ENCODE measurements at regions not wholly inside any gene's neighbourhood (a gene's known extent, or its start where the extent isn't known, plus 50 kb on each side); places are given as distances from the start of the nearest gene placed in this dataset.

DNA sequence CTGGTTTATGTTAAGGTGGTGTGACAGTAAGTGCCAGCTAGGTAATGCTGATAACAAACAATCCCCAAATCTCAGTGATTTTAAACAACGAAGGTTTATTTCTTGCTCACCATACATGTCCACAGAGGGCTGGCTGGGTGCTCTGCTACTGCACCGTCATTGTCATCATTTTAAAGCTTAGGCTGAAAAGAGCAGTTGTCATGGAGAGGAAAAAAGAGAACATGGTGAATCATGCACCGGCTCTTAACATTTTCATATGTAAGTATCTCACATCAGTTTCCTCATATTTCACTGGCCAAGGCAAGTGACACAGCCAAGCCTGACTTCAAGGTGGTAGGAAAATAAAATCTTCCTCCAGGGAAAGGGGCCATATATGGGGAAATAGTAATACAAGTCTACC, 746.9 kb downstream of the SORCS3 start:
- WGBS (ENCODE audit: low lambda C conversion rate, missing lambda C conversion rate): 83% methylated on average over 3 of the region's 3 CpGs

DNA sequence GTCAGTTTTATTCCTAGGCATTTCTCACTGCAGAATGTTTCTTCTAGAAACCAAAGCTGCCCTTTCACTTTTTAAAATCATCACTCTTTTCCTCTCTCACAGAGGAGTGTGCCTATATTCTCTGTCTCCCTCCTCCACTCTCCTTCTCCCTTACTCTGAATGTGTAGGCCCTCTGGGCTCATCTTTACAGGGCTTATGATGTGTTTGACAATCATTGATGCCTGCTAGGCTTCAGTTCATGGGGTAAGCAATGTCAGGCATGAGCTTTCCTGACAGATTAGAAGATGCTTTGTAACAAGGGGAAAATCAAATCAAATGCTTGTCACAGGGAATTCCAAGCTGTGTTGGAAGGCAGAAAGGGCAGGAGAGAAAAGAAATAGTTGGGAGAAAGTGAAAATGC, 742.9 kb downstream of the SORCS3 start:
- H3K4me2 ChIP-seq: no peak overlapping the region
- H3K36me3 ChIP-seq (replicated peaks; ENCODE audit: insufficient read depth, low read depth): no peaks in the 10 kb centered on the region
- H4K20me1 ChIP-seq (ENCODE audit: insufficient read depth, poor library complexity, severe bottlenecking): no peaks in the 10 kb centered on the region
- H3K79me2 ChIP-seq: no peaks in the 10 kb centered on the region
- no peak overlapping the region for H2AFZ ChIP-seq
- no peaks in the 10 kb centered on the region for H3K4me1 ChIP-seq (ENCODE audit: insufficient read depth)
- H3K9me2 ChIP-seq (replicated peaks; ENCODE audit: insufficient read depth): no peaks in the 10 kb centered on the region
- TF ChIP-seq EZH2 (IDR thresholded peaks at IDR 0.05; ENCODE audit: borderline replicate concordance): no peak
- no peak for TF ChIP-seq EZH2phosphoT487 (IDR thresholded peaks at IDR 0.05; ENCODE audit: low read depth, severe bottlenecking, unreplicated experiment)
- TF ChIP-seq, protein P1, sequence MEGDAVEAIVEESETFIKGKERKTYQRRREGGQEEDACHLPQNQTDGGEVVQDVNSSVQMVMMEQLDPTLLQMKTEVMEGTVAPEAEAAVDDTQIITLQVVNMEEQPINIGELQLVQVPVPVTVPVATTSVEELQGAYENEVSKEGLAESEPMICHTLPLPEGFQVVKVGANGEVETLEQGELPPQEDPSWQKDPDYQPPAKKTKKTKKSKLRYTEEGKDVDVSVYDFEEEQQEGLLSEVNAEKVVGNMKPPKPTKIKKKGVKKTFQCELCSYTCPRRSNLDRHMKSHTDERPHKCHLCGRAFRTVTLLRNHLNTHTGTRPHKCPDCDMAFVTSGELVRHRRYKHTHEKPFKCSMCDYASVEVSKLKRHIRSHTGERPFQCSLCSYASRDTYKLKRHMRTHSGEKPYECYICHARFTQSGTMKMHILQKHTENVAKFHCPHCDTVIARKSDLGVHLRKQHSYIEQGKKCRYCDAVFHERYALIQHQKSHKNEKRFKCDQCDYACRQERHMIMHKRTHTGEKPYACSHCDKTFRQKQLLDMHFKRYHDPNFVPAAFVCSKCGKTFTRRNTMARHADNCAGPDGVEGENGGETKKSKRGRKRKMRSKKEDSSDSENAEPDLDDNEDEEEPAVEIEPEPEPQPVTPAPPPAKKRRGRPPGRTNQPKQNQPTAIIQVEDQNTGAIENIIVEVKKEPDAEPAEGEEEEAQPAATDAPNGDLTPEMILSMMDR (IDR thresholded peaks at IDR 0.05; ENCODE audit: poor library complexity): no peak
- H3K4me3 ChIP-seq: no peak overlapping the region
- no peaks in the 10 kb centered on the region for H3K27me3 ChIP-seq
- no peak overlapping the region for H3K27ac ChIP-seq
- no peaks in the 10 kb centered on the region for H3K9me3 ChIP-seq (ENCODE audit: low read depth)
- no peak for DNase-seq (ENCODE audit: low spot score)

More for the DNA sequence above, 746.9 kb downstream of the SORCS3 start:
- Histone ChIP-seq H3K4me1 (ENCODE audit: insufficient read depth) (no peaks in the 10 kb centered on the region), H3K4me3 (no peak overlapping the region), H3K27ac (no peak overlapping the region), H3K9me3 (ENCODE audit: low read depth) (no peaks in the 10 kb centered on the region), H3K79me2 (no peaks in the 10 kb centered on the region), H3K9me2 (replicated peaks; ENCODE audit: insufficient read depth) (no peaks in the 10 kb centered on the region), H2AFZ (no peak overlapping the region), H3K36me3 (replicated peaks; ENCODE audit: insufficient read depth, low read depth) (no peaks in the 10 kb centered on the region), H3K4me2 (no peak overlapping the region), H4K20me1 (ENCODE audit: insufficient read depth, poor library complexity, severe bottlenecking) (no peaks in the 10 kb centered on the region), H3K27me3 (no peaks in the 10 kb centered on the region)
- TF ChIP-seq EZH2phosphoT487 (IDR thresholded peaks at IDR 0.05; ENCODE audit: low read depth, severe bottlenecking, unreplicated experiment): no peak
- TF ChIP-seq, protein P1 (IDR thresholded peaks at IDR 0.05; ENCODE audit: poor library complexity): no peak
- TF ChIP-seq EZH2 (IDR thresholded peaks at IDR 0.05; ENCODE audit: borderline replicate concordance): no peak
- DNase-seq (ENCODE audit: low spot score): no peak

DNA sequence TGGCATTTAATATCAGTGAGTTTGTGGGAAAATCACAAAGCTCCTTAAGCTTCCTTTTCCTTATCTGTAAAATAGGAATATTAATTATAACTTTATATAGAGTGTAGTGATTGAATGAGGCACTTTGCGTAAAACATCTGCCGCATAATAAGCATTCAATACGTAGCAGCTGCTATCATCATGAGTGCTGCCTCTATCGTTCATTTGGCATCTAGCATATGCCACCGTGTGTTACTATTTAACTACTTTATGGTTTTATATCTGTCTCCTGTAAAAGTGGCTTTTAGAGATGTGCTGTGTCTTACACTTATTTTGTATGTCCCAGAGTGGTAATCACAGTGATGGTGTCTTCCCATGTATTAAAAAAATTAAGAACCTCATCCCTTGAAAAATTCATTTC, 729.6 kb downstream of the SORCS3 start:
- Histone ChIP-seq H3K79me2 (no peaks in the 10 kb centered on the region), H3K4me2 (no peak overlapping the region), H4K20me1 (ENCODE audit: insufficient read depth, poor library complexity, severe bottlenecking) (no peaks in the 10 kb centered on the region), H3K9me2 (replicated peaks; ENCODE audit: insufficient read depth) (no peaks in the 10 kb centered on the region), H3K9me3 (ENCODE audit: low read depth) (no peaks in the 10 kb centered on the region), H3K4me1 (ENCODE audit: insufficient read depth) (no peaks in the 10 kb centered on the region), H3K27ac (no peak overlapping the region), H3K27me3 (no peaks in the 10 kb centered on the region), H2AFZ (no peak overlapping the region), H3K4me3 (no peak overlapping the region), H3K36me3 (replicated peaks; ENCODE audit: insufficient read depth, low read depth) (no peaks in the 10 kb centered on the region)
- 78% methylated on average over 5 of the region's 5 CpGs for WGBS (ENCODE audit: low lambda C conversion rate, missing lambda C conversion rate)
- DNase-seq (ENCODE audit: low spot score): no peak
- TF ChIP-seq, protein P1 (IDR thresholded peaks at IDR 0.05; ENCODE audit: poor library complexity): no peak
- TF ChIP-seq EZH2 (IDR thresholded peaks at IDR 0.05; ENCODE audit: borderline replicate concordance) (no peak), EZH2phosphoT487 (IDR thresholded peaks at IDR 0.05; ENCODE audit: low read depth, severe bottlenecking, unreplicated experiment) (no peak)

DNA sequence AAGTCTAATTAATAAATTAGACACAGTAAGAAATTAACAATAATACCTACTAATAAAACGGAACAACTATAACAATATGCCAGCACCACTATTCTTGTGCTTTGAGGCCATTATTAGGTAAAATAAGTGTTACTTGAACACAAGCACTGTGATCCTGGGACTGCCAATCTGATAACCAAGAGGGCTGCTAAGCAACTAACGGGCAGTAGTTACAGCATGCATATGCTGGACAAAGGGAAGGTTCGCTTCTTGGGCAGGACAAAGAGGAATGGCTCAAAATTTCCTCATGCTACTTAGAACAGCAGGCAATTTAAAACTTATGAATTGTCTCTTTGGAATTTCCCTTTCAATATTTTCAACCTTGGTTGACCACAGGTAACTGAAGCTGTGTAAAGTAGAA, 718.6 kb downstream of the SORCS3 start:
- no peak overlapping the region for H2AFZ ChIP-seq
- no peaks in the 10 kb centered on the region for H3K9me2 ChIP-seq (replicated peaks; ENCODE audit: insufficient read depth)
- no peaks in the 10 kb centered on the region for H3K9me3 ChIP-seq (ENCODE audit: low read depth)
- H3K4me1 ChIP-seq (ENCODE audit: insufficient read depth): no peaks in the 10 kb centered on the region
- DNase-seq (ENCODE audit: low spot score): no peak
- TF ChIP-seq EZH2 (IDR thresholded peaks at IDR 0.05; ENCODE audit: borderline replicate concordance): no peak
- no peak for TF ChIP-seq EZH2phosphoT487 (IDR thresholded peaks at IDR 0.05; ENCODE audit: low read depth, severe bottlenecking, unreplicated experiment)
- TF ChIP-seq, protein P1 (IDR thresholded peaks at IDR 0.05; ENCODE audit: poor library complexity): no peak
- H3K4me3 ChIP-seq: no peak overlapping the region
- H3K27ac ChIP-seq: no peak overlapping the region
- H3K27me3 ChIP-seq: no peaks in the 10 kb centered on the region
- H4K20me1 ChIP-seq (ENCODE audit: insufficient read depth, poor library complexity, severe bottlenecking): no peaks in the 10 kb centered on the region
- 68% methylated on average over 3 of the region's 3 CpGs for WGBS (ENCODE audit: low lambda C conversion rate, missing lambda C conversion rate)
- no peak overlapping the region for H3K4me2 ChIP-seq
- no peaks in the 10 kb centered on the region for H3K36me3 ChIP-seq (replicated peaks; ENCODE audit: insufficient read depth, low read depth)
- H3K79me2 ChIP-seq: no peaks in the 10 kb centered on the region
